Stomach smooth muscle (tissue), 2 donors: ENCODE measurements at regions not wholly inside any gene's neighbourhood (a gene's known extent, or its start where the extent isn't known, plus 50 kb on each side); places are given as distances from the start of the nearest gene placed in this dataset.

Experiments used
- H3K27ac ChIP-seq: one replicate; pipeline ENCODE4 v1.7.0; 2013; ENCODE audit warnings: mild to moderate bottlenecking, low read length, inconsistent platforms
- H3K27me3 ChIP-seq, 2 donors: one replicate each; pipeline ENCODE4 v1.7.0; 2013; ENCODE audit warnings: low read length in 2 of 2; ENCODE audit not compliant: insufficient read depth in 2 of 2, control insufficient read depth in 1 of 2
- H3K36me3 ChIP-seq, 2 donors: one replicate each; pipeline ENCODE4 v1.7.0; 2013; ENCODE audit warnings: low read length in 2 of 2; ENCODE audit not compliant: control insufficient read depth in 2 of 2, insufficient read depth in 2 of 2
- H3K4me1 ChIP-seq: one replicate; pipeline ENCODE4 v1.7.0; 2013; ENCODE audit warnings: low read length; ENCODE audit not compliant: control insufficient read depth, insufficient read depth
- H3K4me3 ChIP-seq, 2 donors: one replicate each; pipeline ENCODE4 v1.7.0; 2013; ENCODE audit warnings: low read length in 2 of 2
- H3K9ac ChIP-seq, 2 donors: one replicate each; pipeline ENCODE4 v1.7.0; 2013; ENCODE audit warnings: low read length in 2 of 2, mild to moderate bottlenecking in 1 of 2
- H3K9me3 ChIP-seq, 2 donors: one replicate each; pipeline ENCODE4 v1.7.0; 2013; ENCODE audit warnings: low read length in 2 of 2; ENCODE audit not compliant: control insufficient read depth in 2 of 2
- donor health status: healthy.
- donor health status: Pancreatic carcinoma.

DNA sequence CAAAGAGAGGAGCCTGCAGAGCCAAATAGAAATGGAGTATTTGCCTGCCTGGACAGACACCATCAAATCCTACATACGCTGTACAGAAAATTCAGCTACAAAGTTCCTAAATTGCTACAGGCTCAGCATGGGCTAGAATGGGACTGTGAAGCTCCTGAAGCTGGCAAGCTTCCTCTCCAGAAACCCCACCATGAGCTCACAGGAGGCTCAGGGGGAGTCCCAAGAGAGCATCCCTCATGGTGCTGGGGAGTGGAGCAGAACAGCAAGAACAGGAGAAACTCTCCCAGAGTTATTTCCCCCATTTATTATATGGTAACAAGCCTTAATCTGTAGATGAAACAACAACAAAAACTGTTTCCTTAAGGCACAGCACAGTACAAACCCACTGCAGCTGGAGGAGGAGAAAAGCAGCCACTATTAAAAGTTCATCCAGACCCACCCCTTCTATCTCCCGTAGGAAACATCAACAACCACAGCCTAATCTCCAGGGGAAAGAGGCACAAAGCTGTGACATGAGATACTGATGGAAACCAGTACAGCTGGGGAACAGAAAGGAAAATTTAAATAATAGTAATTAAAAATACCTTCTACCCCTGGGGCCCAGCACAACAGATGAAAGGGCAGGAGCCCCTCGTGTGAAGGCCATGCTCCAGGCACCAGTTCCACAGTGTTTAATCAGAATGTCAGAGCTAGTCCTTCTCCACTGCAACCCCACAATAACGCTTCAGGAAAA is 548.5 kb downstream of the MTRR start:
- no peaks in the 10 kb centered on the region for H3K27me3 ChIP-seq
- no peaks in the 10 kb centered on the region for H3K4me1 ChIP-seq
- H3K4me3 ChIP-seq: no peak overlapping the region
- no peak overlapping the region for H3K9ac ChIP-seq
- no peaks in the 10 kb centered on the region for H3K9me3 ChIP-seq
- no peak overlapping the region for H3K27ac ChIP-seq
- H3K36me3 ChIP-seq: no peaks in the 10 kb centered on the region

DNA sequence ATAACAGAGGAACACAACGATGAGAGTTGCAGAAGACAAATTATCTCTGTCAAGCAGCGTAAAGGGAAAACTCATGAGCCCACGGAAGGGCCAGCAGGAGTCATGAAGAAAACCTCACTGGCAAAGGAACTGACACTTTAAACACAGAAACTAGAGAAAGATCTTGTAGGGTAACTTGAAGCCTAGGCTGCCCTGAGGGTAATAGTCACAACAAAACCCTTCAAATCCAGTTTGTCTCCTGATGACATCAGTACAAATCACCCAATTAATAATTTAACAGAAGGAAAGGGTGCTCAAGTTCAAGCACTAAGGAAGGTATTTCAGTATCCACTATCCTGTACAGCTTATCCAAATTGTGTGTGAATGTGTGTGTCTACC is 549.1 kb downstream of the MTRR start:
- no peak overlapping the region for H3K9ac ChIP-seq
- H3K36me3 ChIP-seq: no peaks in the 10 kb centered on the region
- no peak overlapping the region for H3K4me3 ChIP-seq
- H3K27ac ChIP-seq: no peak overlapping the region
- H3K9me3 ChIP-seq: no peaks in the 10 kb centered on the region
- no peaks in the 10 kb centered on the region for H3K4me1 ChIP-seq
- H3K27me3 ChIP-seq: no peaks in the 10 kb centered on the region

DNA sequence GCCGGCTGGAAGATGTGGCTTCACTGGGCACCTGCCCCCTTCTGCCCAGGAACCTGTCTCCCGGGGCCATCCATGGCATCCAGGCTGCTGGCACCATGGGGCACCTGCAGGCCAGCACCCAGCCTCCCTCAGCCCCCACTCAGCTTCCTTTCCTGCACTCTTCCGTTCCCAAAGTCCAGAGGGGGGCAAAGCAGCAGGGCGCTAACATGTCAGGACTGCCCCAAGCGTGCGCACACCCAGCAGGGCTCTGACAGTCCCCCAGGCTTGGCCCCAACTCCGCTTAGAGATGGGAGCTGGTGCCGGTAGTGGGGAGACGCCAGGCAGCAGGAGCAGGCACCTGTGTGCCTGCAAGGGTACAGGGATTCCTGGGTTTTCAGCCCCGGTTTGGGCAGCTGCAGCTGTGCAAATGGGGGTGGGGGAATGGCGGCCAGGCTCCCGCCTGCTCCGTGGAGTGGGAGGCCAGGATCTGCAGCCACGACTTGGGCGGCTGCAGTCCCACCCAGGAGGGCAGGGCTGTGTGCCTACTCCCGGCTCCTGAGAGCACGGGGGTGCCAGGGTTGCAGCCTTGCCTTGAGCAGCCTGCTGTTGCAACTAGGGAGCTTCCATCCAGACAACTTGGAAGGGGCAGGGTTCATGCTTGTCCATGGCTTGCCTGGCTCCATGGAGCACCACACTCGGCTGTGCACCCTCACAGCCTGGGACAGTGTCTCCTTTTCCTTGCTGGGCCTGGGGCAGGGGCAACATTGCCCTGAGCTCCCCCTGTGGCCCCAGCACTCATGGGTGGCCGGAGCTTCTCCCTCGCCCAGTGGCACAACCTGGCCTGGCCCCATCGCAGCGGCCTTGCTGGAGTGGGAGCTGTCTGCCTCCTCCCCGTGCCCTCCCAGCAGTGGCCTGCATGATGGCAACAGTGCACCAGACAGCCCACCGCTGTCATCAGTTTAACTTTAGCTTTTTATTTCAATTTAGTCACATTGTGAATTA is 561.1 kb downstream of the MTRR start:
- Histone ChIP-seq H3K27ac (no peak overlapping the region), H3K9ac (no peak overlapping the region), H3K36me3 (no peaks in the 10 kb centered on the region), H3K9me3 (no peaks in the 10 kb centered on the region), H3K4me3 (no peak overlapping the region), H3K4me1 (no peaks in the 10 kb centered on the region), H3K27me3 (no peaks in the 10 kb centered on the region)

DNA sequence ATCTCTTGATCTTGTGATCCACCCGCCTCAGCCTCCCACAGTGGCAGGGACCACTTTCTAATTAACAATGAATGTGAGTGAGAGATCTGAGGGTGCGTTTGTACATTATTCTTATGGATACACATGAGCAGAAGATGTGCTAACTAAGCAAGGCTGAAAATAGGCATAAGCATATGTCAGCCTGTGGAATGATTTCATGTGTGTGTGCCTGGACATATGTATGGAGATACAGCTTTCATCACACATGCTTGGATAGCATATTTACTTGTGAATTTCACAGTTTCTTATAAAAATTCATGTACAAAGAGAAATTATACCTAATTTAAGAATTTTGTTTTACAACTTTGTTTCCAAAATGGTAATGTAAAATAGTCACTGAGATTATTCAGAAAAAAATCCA is 565.6 kb downstream of the MTRR start:
- no peaks in the 10 kb centered on the region for H3K27me3 ChIP-seq
- no peak overlapping the region for H3K4me3 ChIP-seq
- H3K4me1 ChIP-seq: no peaks in the 10 kb centered on the region
- H3K27ac ChIP-seq: no peak overlapping the region
- no peak overlapping the region for H3K9ac ChIP-seq
- H3K9me3 ChIP-seq: no peaks in the 10 kb centered on the region
- H3K36me3 ChIP-seq: no peaks in the 10 kb centered on the region

DNA sequence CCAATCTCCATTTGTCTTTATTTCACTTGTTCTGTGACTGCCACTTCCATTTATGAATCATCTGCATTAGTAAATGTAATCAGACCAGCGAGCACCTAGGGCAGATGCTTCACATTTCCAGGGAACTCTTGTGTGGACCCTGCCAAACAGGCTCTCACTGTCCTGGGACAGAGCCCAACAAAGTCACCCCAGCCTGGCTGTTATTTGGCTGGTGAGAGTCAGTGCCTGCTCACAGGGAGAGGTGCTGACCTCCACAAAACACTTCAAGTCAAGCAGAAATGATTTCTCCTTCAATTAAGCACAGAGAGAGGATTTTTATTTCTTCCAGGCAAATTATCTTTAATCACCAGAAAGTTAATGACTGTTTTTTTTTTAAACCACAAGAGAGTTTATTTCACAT is 568.0 kb downstream of the MTRR start:
- Histone ChIP-seq H3K27ac (no peak overlapping the region), H3K4me3 (no peak overlapping the region), H3K4me1 (no peaks in the 10 kb centered on the region), H3K9me3 (no peaks in the 10 kb centered on the region), H3K9ac (no peak overlapping the region), H3K27me3 (no peaks in the 10 kb centered on the region), H3K36me3 (no peaks in the 10 kb centered on the region)

DNA sequence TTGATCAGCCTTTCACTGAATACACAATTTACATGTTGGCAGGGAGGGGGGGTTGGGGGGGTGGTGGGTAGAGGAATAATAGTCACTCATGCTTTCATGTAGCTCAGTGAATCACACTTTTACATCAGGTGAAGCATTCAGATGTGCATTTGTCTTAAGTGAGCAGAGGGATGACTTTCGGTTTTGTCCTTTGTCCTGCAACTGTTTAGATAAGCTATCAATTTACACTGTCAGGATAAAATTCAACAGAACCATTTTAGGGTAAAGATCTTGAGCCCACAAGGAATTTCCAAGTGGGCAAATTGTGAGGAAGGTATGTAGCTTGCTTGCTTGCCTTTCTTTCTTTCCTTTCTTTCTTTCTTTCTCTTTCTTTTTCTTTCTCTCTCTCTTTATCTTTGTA is 576.2 kb downstream of the MTRR start:
- H3K4me1 ChIP-seq: no peaks in the 10 kb centered on the region
- H3K9me3 ChIP-seq: no peaks in the 10 kb centered on the region
- no peak overlapping the region for H3K4me3 ChIP-seq
- no peak overlapping the region for H3K9ac ChIP-seq
- no peaks in the 10 kb centered on the region for H3K27me3 ChIP-seq
- no peak overlapping the region for H3K27ac ChIP-seq
- H3K36me3 ChIP-seq: no peaks in the 10 kb centered on the region

DNA sequence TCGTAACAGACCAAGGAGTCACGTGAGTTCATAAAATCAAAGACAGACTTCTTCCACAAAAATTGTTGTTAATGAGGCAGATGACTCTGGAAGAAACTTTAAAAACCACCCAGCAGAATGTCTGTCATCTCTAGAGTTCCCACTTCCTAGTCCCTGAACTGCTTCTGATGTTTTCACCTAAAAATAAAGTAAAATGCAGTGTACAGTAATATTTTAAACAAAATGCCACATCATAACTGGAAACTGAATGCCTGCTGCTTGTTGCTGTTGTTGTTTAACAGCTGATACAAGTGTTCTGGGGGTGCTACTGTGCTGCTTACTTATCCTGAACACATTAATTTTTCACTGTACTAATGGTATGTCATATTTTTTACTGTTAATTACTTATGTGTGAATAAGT is 577.2 kb downstream of the MTRR start:
- no peaks in the 10 kb centered on the region for H3K27me3 ChIP-seq
- peaks cover 0 to 2% of the 10 kb centered on the region in 2 donors for H3K36me3 ChIP-seq
- H3K4me1 ChIP-seq: no peaks in the 10 kb centered on the region
- H3K27ac ChIP-seq: no peak overlapping the region
- no peaks in the 10 kb centered on the region for H3K9me3 ChIP-seq
- H3K4me3 ChIP-seq: no peak overlapping the region
- H3K9ac ChIP-seq: no peak overlapping the region

DNA sequence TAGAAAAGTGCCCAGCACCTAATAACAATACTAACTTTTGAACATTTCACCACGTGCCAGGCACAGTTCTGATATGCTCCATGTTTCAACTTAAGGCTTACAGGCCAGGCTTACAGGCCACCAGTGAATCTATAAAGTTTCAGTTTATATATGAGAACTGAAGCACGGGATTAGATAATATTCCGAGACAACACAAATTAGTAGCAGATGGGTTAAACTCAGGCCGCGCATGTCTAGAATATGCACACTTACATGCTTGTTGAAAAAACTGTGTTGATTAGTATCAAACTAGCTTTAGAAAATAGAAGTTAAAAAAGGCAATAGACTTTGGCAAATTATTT is 587.9 kb downstream of the MTRR start:
- H3K27me3 ChIP-seq: no peaks in the 10 kb centered on the region
- peaks cover 3 to 8% of the 10 kb centered on the region in 2 donors for H3K36me3 ChIP-seq
- peak overlapping the region; percentile 84 for H3K27ac ChIP-seq
- no peaks in the 10 kb centered on the region for H3K9me3 ChIP-seq
- no peaks in the 10 kb centered on the region for H3K4me1 ChIP-seq
- peak overlapping the region; percentile 71 to 83 for H3K4me3 ChIP-seq
- H3K9ac ChIP-seq: peak overlapping the region; percentile 68 to 73

DNA sequence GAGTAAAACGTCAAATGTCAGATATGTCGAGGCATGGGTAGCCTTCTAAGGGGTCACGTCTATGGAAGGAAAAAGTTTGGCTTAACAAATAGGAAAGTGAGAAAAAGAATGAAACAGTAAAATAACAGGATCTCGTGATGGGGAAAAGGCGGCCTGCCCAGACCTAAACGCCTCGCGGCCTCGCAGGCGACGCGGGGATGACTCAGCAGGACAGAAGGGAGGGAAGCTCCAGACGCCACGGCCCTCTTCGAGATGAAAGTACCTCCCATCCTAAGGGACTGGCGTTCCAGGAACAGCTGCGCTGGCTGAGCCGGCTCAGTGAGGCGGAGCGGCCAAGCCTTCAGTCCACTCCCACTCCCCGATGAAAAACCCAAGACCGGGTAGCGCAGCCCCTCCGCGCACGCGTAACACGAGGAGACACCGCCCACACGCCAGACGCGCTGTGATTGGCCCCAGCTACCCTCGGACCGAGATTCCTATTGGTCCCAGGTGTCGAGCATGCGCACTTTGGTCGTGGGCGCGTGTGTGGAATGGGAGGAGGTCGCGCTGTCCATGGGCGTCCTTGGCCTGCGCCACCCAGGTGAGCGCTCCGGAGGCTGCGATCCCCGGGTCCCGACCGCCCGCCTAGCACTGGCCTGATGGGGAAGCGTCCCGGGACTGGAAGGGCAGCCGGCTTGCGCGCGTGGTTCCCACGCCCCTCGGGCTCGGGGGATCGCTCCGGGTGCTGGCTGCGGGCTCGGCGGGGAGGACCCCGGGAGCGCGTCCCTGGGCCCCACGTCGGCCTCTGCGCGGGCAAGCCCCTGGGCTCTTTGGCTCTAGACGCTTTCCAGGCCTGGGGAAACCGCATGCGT is 588.5 kb downstream of the MTRR start:
- Histone ChIP-seq H3K9ac (peak overlapping the region; percentile 72 to 73), H3K9me3 (no peaks in the 10 kb centered on the region), H3K4me1 (no peaks in the 10 kb centered on the region), H3K36me3 (peaks cover 6 to 9% of the 10 kb centered on the region in 2 donors), H3K4me3 (peak overlapping the region; percentile 74 to 83), H3K27ac (peak overlapping the region; percentile 84), H3K27me3 (no peaks in the 10 kb centered on the region)

DNA sequence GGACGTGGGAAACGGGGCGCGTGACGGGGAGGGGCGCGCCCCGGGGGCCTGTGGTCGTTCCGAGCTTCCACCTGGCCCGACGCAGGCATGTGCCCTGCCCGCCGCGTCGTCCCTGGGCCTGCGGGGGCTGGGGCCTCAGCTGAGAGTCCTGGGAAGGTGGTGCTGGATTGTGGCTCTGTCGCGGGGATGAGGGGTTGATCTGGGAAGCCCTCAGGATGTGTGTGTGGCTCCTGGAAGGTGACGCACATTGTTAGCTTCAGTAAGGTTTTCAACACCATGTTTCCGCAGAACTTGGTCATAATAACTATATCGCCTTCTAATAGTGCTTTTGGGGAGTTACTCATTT is 589.1 kb downstream of the MTRR start:
- Histone ChIP-seq H3K27me3 (no peaks in the 10 kb centered on the region), H3K9ac (peak overlapping the region; percentile 70 to 72), H3K36me3 (peaks cover 6 to 9% of the 10 kb centered on the region in 2 donors), H3K4me1 (no peaks in the 10 kb centered on the region), H3K9me3 (no peaks in the 10 kb centered on the region), H3K27ac (peak overlapping the region; percentile 84), H3K4me3 (peak overlapping the region; percentile 74 to 83)
